GM12875 (cell line): ENCODE measurements at regions not wholly inside any gene's neighbourhood (a gene's known extent, or its start where the extent isn't known, plus 50 kb on each side); places are given as distances from the start of the nearest gene placed in this dataset.

Source experiments
- H3K4me3 ChIP-seq: one replicate; pipeline ENCODE4 v1.5.1; 2011; ENCODE audit warnings: low read depth, low read length, control low read depth
- CTCF ChIP-seq: IDR thresholded peaks from 2 replicates; pipeline ENCODE4 v1.5.1; 2011; ENCODE audit warnings: low read depth, mild to moderate bottlenecking, control low read depth, inconsistent platforms, low read length, moderate library complexity, borderline replicate concordance; ENCODE audit not compliant: insufficient read depth

GRCh38 chr14:40312296-40312695, 880.1 kb upstream of the FBXO33 start:
- TF ChIP-seq CTCF, result no peak
- no peak overlapping the region for H3K4me3 ChIP-seq

GRCh38 chr14:40309124-40309523, 876.9 kb upstream of the FBXO33 start:
- no peak for TF ChIP-seq CTCF
- no peak overlapping the region for H3K4me3 ChIP-seq

- TF ChIP-seq CTCF, result no peak
- H3K4me3 ChIP-seq, result no peak overlapping the region
Measured at GRCh38 chr14:40308240-40308639, 876.0 kb upstream of the FBXO33 start.

- no peak overlapping the region for H3K4me3 ChIP-seq
- TF ChIP-seq CTCF, result no peak
Measured at GRCh38 chr14:40296821-40297220, 864.6 kb upstream of the FBXO33 start.

- no peak for TF ChIP-seq CTCF
- H3K4me3 ChIP-seq, result no peak overlapping the region
Measured at GRCh38 chr14:40292664-40293063, 860.4 kb upstream of the FBXO33 start.

- no peak overlapping the region for H3K4me3 ChIP-seq
- TF ChIP-seq CTCF, result no peak
Measured at GRCh38 chr14:40282196-40282595, 850.0 kb upstream of the FBXO33 start.

GRCh38 chr14:40280652-40281051, 848.4 kb upstream of the FBXO33 start:
- no peak for TF ChIP-seq CTCF
- H3K4me3 ChIP-seq, result no peak overlapping the region
